ENCODE measurements at regions not wholly inside any gene's neighbourhood (a gene's known extent, or its start where the extent isn't known, plus 50 kb on each side); places are given as distances from the start of the nearest gene placed in this dataset.
"Not testable (repeated sequence)": the region's sequence is repeated elsewhere in the genome, so short reads cannot be mapped to it uniquely, and the experiment has no call there.

GRCh38 chr17:71769850-71770249, 351.0 kb upstream of the SOX9 start:
- DNase-seq, result no peak

DNA sequence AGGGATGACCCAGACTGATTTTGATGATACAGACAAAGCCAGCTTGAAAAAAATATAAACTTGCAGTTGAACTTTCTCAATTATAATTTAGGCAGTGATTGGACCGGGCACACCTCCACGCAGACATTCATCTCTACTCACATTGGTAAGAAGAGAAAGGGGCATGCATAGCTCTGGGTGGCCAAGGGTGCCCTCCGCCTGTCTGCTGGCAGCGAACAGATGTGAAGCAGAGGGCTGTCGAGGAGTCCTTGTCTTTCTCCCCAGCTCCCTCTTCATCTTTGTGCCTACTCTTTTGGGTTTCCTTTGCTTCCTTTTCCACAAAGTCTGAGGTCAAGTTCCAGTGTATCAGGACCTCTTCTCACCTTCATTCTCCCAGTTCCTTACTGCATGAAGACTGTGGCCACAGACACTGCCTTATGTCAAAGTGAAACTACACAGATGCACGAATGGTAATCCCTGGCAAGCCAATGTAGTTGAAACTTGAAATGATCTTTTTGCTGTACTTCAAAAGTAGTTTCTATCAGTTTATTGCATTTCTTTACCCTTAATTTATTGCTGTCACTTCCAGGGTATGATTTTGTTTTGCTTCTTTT, 343.7 kb upstream of the SOX9 start:
- DNase-seq, result no peak

GRCh38 chr17:71779482-71779881, 341.3 kb upstream of the SOX9 start:
- no peak for DNase-seq

DNA sequence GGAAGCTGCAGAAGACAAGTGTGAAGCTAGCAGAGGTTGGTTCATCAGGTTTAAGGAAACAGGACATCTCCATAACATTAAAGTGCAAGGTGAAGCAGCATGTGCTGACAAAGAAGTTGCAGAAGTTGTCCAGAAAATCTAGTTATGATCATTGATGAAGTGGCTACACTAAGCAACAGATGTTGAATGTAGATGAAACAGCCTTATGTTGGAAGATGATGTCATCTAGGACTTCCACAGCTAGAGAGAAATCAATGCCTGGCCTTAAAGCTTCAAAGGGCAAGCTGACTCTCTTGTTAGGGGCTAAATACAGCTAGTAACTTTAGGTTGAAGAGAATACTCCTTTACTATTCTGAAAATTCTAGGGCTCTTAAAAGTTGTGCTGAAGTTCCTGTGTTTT, 340.2 kb upstream of the SOX9 start:
- no peak for DNase-seq

- not testable (repeated sequence) for DNase-seq
Measured at GRCh38 chr17:71782021-71782420, 338.8 kb upstream of the SOX9 start.

DNA sequence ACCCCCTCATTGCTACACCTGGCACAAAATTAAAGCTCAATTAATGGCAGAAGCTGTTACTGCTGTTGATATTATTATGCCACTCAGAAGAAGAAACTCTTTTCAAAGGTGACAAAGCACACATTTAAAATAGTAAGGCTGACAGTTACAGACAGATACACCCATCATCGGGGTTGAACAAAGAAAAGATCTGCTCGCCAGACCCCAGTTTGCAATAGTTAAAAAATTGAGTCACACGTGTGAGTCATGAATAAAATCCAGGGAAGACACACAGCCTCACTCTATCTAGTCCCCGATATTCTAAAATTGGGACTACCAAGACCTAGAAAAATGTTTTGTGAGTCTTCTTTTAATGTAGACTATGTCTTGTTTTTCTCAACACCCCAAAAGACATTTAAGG, 330.0 kb upstream of the SOX9 start:
- DNase-seq, result no peak

- DNase-seq, result no peak
Measured at GRCh38 chr17:71791311-71791710, 329.5 kb upstream of the SOX9 start.

GRCh38 chr17:71792966-71793365, 327.9 kb upstream of the SOX9 start:
- no peak for DNase-seq

GRCh38 chr17:71793518-71793917, 327.3 kb upstream of the SOX9 start:
- no peak for DNase-seq

- no peak for DNase-seq
Measured at GRCh38 chr17:71798701-71799100, 322.1 kb upstream of the SOX9 start.

GRCh38 chr17:71799657-71800056, 321.2 kb upstream of the SOX9 start:
- DNase-seq, result no peak

DNA sequence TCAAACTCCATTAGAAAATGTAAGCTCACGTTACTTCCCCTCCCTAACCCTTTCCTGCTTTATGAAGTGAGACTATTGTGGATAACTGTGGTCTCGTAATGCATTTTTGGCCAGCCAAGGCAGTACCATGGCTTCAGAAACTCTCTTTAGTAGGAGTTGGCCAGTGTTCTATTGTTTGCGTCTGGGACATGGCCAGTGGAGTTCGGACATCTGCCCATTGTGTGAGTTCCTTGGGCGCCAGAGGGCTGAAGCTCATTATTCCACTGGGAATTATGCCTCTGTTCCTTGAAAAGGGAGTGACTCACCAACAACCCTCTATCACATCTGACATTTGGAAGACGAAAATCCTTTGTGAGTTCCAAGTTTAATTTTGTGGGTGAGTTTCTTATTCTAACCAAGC, 319.5 kb upstream of the SOX9 start:
- DNase-seq, result no peak

GRCh38 chr17:71802663-71803062, 318.2 kb upstream of the SOX9 start:
- DNase-seq, result no peak

- DNase-seq, result no peak
Measured at GRCh38 chr17:71803656-71804284, 317.1 kb upstream of the SOX9 start.

DNA sequence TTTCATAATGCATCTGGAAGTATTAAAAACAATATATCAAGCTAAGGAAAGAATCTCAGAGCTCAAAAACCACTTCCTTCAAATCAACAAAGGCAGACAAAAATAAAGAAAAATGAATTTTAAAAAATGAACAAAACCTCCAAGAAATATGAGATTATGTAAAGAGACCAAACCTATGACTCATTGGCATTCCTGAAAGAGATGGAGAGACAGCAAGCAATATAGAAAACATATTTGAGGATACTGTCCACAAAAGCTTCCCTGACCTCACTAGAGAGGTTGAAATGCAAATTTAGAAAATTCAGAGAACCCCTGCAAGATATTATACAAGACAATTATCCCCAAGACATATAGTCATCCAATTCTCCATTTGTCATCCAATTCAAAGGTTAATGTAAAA, 311.3 kb upstream of the SOX9 start:
- no peak for DNase-seq

- not testable (repeated sequence) for DNase-seq
Measured at GRCh38 chr17:71813861-71814260, 307.0 kb upstream of the SOX9 start.

DNA sequence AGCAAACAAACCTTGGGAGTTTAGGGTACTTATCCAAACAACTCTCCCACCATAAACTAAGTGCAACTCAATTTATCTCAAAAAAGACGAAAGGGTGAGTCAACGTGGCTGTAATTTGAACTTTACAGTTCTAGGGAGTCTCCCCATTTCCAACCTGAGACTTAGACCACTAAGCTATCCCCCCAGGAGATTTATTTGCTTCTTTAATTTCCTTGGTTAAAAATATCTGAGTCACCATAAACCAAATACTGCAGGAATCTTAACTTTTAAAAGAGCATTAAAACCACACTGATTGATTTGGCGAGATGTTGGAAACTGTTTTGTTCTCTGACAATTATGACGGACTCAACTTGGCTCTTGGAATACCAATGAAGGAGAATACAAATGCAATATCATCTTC, 299.3 kb upstream of the SOX9 start:
- DNase-seq, result no peak

- DNase-seq, result no peak
Measured at GRCh38 chr17:71824671-71825070, 296.1 kb upstream of the SOX9 start.

DNA sequence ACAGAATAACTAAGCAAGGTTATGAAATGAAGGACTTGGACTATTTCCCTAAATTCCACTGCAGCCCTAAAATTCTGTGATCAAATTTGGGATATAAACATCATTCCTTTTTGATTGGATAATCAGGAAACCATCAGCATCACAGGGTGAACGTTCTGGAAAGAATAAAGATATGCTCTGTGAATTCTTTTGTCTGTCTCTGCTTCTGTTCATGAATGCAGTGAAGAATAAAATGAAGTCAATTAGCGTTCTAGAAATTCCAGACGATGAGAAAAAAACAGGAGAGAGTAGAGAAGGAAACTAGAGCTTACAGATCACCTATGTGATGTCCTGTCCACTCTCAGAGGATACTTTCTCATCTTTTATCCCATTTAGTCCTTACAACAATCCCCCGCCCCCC, 295.1 kb upstream of the SOX9 start:
- DNase-seq, result no peak

DNA sequence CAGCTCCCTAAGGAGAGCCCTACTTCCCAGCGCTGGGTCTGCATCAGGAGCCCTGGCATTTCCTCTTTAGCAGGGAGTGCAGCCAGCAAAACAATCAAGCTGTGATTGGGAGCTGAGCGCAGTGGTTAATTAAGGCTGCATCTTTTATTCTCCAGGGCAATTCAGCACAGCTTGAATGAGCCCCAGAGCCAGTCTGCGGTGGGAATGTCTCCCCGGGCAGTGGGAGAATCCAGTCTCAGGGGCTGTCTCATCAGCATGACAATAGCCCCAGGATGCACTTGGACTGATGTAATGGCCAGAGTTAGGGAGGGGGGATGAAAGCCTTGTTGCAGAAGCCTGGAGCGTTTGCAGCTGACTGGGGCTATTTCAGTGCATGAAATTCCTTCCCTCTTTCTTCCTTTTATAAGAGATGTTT, 292.6 kb upstream of the SOX9 start:
- DNase-seq, result no peak

DNA sequence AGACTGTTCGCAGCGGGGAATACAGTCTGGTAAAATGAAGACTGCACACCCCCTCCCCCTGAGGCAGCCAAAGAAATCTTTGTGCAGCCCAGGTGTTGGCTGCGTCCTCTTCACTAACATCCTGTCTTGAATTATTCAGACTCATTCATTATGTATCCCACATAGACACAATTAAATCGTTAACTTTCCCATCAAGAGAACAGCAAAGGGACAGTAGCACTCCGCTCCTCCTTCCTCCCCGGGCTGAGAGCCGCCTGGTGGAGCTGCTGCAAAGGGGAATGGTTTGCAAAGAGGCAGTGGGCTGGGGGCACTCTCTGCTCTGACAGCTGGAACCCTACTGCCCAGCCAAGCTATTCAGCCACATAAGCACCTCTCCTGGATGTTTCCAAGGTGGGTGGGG, 290.0 kb upstream of the SOX9 start:
- DNase-seq, result no peak

GRCh38 chr17:71842986-71843385, 277.8 kb upstream of the SOX9 start:
- DNase-seq, result no peak

DNA sequence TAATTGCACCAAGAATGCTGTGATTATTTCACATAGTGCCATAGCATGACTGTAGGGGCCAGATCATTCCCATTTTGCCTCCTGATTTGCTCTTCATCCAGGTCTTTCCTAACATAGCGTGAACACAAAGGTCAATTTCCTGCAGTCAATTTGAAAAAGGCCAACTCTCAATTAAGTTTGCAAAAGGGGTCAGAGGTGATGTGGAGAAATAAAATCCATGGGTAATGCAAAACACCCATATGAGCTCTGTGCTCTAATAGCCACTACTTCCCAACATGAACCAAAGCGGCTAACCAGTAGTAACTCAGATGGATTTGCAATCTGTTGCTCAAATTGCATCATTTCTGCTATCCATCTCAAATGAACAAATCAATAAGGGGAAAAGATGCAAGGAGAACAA, 275.5 kb upstream of the SOX9 start:
- DNase-seq, result no peak

DNA sequence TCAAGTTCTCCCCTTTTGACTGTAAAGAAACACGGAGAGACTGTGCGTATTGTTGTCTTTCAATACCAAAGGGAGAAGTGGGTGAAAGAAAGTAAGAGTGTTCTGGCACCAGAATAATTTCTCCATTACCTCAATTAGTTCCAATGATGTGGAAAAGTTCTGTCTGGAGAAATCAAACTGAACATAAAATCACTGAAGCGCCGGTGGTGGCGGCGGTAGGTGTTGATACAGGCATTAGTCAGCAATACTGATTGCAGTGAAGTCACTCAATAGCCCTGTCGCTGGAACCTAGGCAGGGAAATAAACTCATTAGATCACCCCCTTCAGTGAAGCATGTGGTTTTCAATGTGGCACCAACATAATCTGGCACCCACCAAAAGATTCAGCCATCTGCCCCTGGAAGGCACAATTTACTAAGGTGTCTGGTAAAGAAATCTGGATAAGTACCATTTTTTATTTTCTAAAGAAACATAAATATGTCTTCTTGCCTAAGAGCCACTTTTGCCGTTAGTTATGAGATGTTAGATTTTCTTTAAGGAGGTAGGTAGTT, 274.2 kb upstream of the SOX9 start:
- DNase-seq, result no peak
